HEK293 (cell line): ENCODE measurements at regions not wholly inside any gene's neighbourhood (a gene's known extent, or its start where the extent isn't known, plus 50 kb on each side); places are given as distances from the start of the nearest gene placed in this dataset.

Experiments used
- TRIM28 ChIP-seq: IDR thresholded peaks from 2 replicates; pipeline ENCODE4 v1.6.1; 2011; ENCODE audit warnings: low read length, control low read depth, borderline replicate concordance
- ZNF121 ChIP-seq: fragments of 450-650 bp; formaldehyde crosslinking; IDR thresholded peaks from 2 replicates; pipeline ENCODE4 v1.5.1; 2016; ENCODE audit warnings: missing biosample characterization, missing genetic modification characterization
- ZNF140 ChIP-seq: fragments of 450-650 bp; formaldehyde crosslinking; IDR thresholded peaks from 2 replicates; pipeline ENCODE4 v1.5.1; 2016; ENCODE audit warnings: missing biosample characterization, missing genetic modification characterization
- ZNF394 ChIP-seq: fragments of 450-650 bp; formaldehyde crosslinking; IDR thresholded peaks from 2 replicates; pipeline ENCODE4 v1.5.1; 2016; ENCODE audit warnings: missing biosample characterization, missing genetic modification characterization, mild to moderate bottlenecking, moderate library complexity, borderline replicate concordance
- ZNF701 ChIP-seq: fragments of 450-650 bp; formaldehyde crosslinking; IDR thresholded peaks from 2 replicates; pipeline ENCODE4 v1.5.1; 2016; ENCODE audit warnings: missing biosample characterization, missing genetic modification characterization
- TF ChIP-seq, protein P1 (sequence below): fragments of 450-650 bp; formaldehyde crosslinking; IDR thresholded peaks from 2 replicates; pipeline ENCODE4 v1.5.1; 2016; ENCODE audit warnings: missing biosample characterization, missing genetic modification characterization
- TF ChIP-seq, protein P2 (sequence below): fragments of 450-650 bp; formaldehyde crosslinking; IDR thresholded peaks from 2 replicates; pipeline ENCODE4 v1.5.1; 2017; ENCODE audit warnings: missing biosample characterization, mild to moderate bottlenecking, missing genetic modification characterization, moderate library complexity
- TF ChIP-seq, protein P3 (sequence below): fragments of 450-650 bp; formaldehyde crosslinking; IDR thresholded peaks from 2 replicates; pipeline ENCODE4 v1.5.1; 2016; ENCODE audit warnings: missing biosample characterization, missing genetic modification characterization

DNA sequence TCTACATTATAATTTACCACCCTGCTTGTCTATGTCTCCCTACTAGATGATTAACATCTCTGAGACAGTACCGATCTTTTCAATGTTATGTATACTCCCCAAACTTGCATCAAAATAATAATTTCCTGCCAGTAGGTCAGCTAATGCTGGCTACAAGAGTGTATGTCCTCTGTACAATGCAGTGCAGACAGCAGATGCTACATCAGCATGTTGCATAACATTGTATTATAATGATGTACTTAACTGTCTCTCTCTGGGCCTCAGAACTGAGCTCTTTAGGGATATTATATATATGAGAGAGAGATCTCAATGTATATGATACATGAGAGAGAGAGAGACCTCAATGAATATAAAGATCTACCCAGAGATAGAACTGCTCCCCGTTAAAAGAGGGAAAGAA lies 456.6 kb downstream of the SHQ1 start:
- TF ChIP-seq, protein P1, sequence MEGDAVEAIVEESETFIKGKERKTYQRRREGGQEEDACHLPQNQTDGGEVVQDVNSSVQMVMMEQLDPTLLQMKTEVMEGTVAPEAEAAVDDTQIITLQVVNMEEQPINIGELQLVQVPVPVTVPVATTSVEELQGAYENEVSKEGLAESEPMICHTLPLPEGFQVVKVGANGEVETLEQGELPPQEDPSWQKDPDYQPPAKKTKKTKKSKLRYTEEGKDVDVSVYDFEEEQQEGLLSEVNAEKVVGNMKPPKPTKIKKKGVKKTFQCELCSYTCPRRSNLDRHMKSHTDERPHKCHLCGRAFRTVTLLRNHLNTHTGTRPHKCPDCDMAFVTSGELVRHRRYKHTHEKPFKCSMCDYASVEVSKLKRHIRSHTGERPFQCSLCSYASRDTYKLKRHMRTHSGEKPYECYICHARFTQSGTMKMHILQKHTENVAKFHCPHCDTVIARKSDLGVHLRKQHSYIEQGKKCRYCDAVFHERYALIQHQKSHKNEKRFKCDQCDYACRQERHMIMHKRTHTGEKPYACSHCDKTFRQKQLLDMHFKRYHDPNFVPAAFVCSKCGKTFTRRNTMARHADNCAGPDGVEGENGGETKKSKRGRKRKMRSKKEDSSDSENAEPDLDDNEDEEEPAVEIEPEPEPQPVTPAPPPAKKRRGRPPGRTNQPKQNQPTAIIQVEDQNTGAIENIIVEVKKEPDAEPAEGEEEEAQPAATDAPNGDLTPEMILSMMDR (tag by site-specific recombination), result no peak
- TF ChIP-seq ZNF140 (tag by site-specific recombination) (no peak), TRIM28 (no peak), ZNF121 (tag by site-specific recombination) (no peak), ZNF701 (tag by site-specific recombination) (no peak), ZNF394 (tag by site-specific recombination) (no peak)
- TF ChIP-seq, protein P2, sequence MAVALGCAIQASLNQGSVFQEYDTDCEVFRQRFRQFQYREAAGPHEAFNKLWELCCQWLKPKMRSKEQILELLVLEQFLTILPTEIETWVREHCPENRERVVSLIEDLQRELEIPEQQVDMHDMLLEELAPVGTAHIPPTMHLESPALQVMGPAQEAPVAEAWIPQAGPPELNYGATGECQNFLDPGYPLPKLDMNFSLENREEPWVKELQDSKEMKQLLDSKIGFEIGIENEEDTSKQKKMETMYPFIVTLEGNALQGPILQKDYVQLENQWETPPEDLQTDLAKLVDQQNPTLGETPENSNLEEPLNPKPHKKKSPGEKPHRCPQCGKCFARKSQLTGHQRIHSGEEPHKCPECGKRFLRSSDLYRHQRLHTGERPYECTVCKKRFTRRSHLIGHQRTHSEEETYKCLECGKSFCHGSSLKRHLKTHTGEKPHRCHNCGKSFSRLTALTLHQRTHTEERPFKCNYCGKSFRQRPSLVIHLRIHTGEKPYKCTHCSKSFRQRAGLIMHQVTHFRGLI, result no peak
- TF ChIP-seq, protein P3, sequence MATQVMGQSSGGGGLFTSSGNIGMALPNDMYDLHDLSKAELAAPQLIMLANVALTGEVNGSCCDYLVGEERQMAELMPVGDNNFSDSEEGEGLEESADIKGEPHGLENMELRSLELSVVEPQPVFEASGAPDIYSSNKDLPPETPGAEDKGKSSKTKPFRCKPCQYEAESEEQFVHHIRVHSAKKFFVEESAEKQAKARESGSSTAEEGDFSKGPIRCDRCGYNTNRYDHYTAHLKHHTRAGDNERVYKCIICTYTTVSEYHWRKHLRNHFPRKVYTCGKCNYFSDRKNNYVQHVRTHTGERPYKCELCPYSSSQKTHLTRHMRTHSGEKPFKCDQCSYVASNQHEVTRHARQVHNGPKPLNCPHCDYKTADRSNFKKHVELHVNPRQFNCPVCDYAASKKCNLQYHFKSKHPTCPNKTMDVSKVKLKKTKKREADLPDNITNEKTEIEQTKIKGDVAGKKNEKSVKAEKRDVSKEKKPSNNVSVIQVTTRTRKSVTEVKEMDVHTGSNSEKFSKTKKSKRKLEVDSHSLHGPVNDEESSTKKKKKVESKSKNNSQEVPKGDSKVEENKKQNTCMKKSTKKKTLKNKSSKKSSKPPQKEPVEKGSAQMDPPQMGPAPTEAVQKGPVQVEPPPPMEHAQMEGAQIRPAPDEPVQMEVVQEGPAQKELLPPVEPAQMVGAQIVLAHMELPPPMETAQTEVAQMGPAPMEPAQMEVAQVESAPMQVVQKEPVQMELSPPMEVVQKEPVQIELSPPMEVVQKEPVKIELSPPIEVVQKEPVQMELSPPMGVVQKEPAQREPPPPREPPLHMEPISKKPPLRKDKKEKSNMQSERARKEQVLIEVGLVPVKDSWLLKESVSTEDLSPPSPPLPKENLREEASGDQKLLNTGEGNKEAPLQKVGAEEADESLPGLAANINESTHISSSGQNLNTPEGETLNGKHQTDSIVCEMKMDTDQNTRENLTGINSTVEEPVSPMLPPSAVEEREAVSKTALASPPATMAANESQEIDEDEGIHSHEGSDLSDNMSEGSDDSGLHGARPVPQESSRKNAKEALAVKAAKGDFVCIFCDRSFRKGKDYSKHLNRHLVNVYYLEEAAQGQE, result no peak
